DMS 273 (cell line): ENCODE measurements at regions not wholly inside any gene's neighbourhood (a gene's known extent, or its start where the extent isn't known, plus 50 kb on each side); places are given as distances from the start of the nearest gene placed in this dataset.

Experiments used
- DNase-seq: peaks from one replicate; lab custom pipeline; 2025; ENCODE audit not compliant: unreplicated experiment; lab: John Stamatoyannopoulos, UW

GRCh38 chr12:86331457-86331856, 75.3 kb upstream of the MGAT4C start:
- no peak for DNase-seq

- peak; percentile 19 for DNase-seq
Observed at GRCh38 chr12:86331012-86331411, 74.8 kb upstream of the MGAT4C start.

- no peak for DNase-seq
Observed at GRCh38 chr12:86312232-86312631, 56.0 kb upstream of the MGAT4C start.
